ENCODE measurements at regions not wholly inside any gene's neighbourhood (a gene's known extent, or its start where the extent isn't known, plus 50 kb on each side); places are given as distances from the start of the nearest gene placed in this dataset.

DNA sequence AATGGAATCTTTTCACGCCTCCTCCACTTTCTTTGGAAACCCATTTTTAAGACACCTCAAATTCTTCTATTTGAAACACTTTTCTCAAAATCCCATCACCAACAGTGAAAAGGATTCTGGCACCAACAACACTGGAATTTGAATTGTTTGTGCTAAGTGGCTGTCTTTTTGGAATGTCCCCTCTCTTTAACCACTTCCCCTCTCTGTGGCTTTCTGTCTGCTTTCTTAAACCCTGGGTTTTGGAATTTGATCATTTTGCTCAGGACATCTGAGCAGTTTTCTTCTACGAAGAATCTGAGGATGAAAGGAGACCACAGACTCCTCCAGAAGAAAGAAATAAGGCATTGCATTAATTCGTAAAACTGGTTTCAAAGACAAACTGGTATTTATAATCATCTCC, 89.0 kb downstream of the MXRA5 start:
- Histone ChIP-seq H3K27ac (ENCODE audit: low read depth, low read length) (no peak overlapping the region), H2AFZ (ENCODE audit: low read length, unreplicated experiment) (no peak overlapping the region), H3K4me3 (ENCODE audit: low read depth, low read length) (no peak overlapping the region), H3K79me2 (ENCODE audit: control insufficient read depth, insufficient read depth, low read length, unreplicated experiment) (no peaks in the 10 kb centered on the region), H3K27me3 (ENCODE audit: insufficient read depth, low read length) (no peaks in the 10 kb centered on the region), H3K36me3 (ENCODE audit: insufficient read depth, low read length) (no peaks in the 10 kb centered on the region), H3K4me1 (ENCODE audit: control insufficient read depth, insufficient read depth, low read length, unreplicated experiment) (no peaks in the 10 kb centered on the region)

DNA sequence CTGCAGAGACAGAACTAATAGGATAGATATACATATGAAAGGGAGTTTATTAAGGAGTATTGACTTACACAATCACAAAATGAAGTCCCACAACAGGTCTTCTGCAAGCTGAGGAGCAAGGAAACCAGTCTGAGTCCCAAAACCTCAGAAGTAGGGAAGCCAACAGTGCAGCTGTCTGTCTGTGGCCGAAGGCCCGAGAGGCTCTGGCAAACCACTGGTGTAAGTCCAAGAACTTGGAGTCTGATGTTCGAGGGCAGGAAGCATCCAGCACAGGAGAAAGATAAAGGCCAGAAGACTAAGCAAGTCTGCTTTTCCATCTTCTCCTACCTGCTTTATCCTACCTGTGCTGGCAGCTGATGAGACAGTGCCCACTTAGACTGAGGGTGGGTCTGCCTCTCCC, 89.6 kb downstream of the MXRA5 start:
- no peaks in the 10 kb centered on the region for H3K27me3 ChIP-seq (ENCODE audit: insufficient read depth, low read length)
- no peaks in the 10 kb centered on the region for H3K79me2 ChIP-seq (ENCODE audit: control insufficient read depth, insufficient read depth, low read length, unreplicated experiment)
- no peak overlapping the region for H2AFZ ChIP-seq (ENCODE audit: low read length, unreplicated experiment)
- H3K4me1 ChIP-seq (ENCODE audit: control insufficient read depth, insufficient read depth, low read length, unreplicated experiment), result no peaks in the 10 kb centered on the region
- H3K27ac ChIP-seq (ENCODE audit: low read depth, low read length), result no peak overlapping the region
- no peaks in the 10 kb centered on the region for H3K36me3 ChIP-seq (ENCODE audit: insufficient read depth, low read length)
- no peak overlapping the region for H3K4me3 ChIP-seq (ENCODE audit: low read depth, low read length)

DNA sequence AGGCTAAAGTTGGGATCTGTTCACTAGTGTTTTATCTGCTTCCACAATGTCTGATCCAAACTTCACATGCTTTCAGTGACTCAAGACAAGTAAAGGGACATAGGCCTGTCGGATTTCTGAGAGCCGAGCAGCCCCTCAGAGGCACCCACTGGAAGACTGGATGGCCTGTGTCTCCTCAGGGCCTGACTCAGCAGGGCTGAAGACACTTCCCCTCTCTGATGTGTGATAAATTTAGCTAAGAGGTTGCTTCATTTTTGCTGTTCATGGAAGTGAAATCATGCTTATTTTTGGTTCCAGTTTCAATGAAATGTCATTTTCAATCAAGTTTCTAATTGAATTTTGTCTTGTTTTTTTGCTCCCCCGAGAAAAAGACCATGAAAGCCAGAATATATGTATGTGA, 93.7 kb downstream of the MXRA5 start:
- H3K36me3 ChIP-seq (ENCODE audit: insufficient read depth, low read length), result no peaks in the 10 kb centered on the region
- no peaks in the 10 kb centered on the region for H3K79me2 ChIP-seq (ENCODE audit: control insufficient read depth, insufficient read depth, low read length, unreplicated experiment)
- H2AFZ ChIP-seq (ENCODE audit: low read length, unreplicated experiment), result no peak overlapping the region
- H3K4me3 ChIP-seq (ENCODE audit: low read depth, low read length), result no peak overlapping the region
- H3K27me3 ChIP-seq (ENCODE audit: insufficient read depth, low read length), result no peaks in the 10 kb centered on the region
- H3K4me1 ChIP-seq (ENCODE audit: control insufficient read depth, insufficient read depth, low read length, unreplicated experiment), result no peaks in the 10 kb centered on the region
- no peak overlapping the region for H3K27ac ChIP-seq (ENCODE audit: low read depth, low read length)

DNA sequence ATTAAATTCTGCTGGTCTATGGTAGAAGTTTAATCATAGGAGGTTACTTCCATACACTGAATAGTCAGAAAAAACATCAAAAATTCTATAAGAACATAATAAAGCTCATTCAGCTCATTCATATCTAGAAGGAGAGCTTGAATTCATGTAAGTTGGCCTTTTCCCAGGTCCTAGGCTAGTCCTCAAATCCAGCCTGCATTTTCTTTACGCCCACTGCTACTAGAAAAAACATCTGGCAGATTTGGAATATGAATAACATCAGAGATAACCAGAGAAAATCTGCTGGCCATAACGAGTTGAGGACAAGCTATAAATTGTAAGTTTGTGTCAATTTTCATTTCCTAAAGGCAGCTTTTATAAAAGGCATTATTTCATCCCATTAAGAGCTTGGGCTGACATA, 95.5 kb downstream of the MXRA5 start:
- Histone ChIP-seq H3K79me2 (ENCODE audit: control insufficient read depth, insufficient read depth, low read length, unreplicated experiment) (no peaks in the 10 kb centered on the region), H3K36me3 (ENCODE audit: insufficient read depth, low read length) (no peaks in the 10 kb centered on the region), H3K4me1 (ENCODE audit: control insufficient read depth, insufficient read depth, low read length, unreplicated experiment) (no peaks in the 10 kb centered on the region), H3K4me3 (ENCODE audit: low read depth, low read length) (no peak overlapping the region), H3K27me3 (ENCODE audit: insufficient read depth, low read length) (no peaks in the 10 kb centered on the region), H3K27ac (ENCODE audit: low read depth, low read length) (no peak overlapping the region), H2AFZ (ENCODE audit: low read length, unreplicated experiment) (no peak overlapping the region)

DNA sequence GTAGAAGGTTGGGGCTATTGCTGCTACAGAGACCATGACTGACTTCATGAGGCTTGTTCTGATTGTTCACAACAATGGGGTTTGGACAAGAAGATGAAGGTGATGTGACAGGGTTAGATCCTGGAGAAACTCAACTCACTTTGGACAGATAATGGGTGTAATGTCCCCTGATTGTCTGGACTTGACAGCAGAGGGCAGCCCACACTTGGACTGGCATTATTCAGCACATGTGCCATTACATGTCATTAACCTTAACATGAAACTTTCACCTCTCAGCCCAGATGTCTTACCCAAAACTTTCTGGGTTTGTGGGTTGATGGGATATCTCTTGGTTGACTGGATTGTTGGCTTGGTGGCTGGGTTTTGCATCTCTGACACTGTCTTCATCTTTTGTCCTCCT, 101.5 kb downstream of the MXRA5 start:
- Histone ChIP-seq H3K27ac (ENCODE audit: low read depth, low read length) (peak overlapping the region; percentile 47; the same call in 1 of the 2 replicates), H3K27me3 (ENCODE audit: insufficient read depth, low read length) (no peaks in the 10 kb centered on the region; the same call in 1 of the 2 replicates), H3K79me2 (ENCODE audit: control insufficient read depth, insufficient read depth, low read length, unreplicated experiment) (no peaks in the 10 kb centered on the region)

DNA sequence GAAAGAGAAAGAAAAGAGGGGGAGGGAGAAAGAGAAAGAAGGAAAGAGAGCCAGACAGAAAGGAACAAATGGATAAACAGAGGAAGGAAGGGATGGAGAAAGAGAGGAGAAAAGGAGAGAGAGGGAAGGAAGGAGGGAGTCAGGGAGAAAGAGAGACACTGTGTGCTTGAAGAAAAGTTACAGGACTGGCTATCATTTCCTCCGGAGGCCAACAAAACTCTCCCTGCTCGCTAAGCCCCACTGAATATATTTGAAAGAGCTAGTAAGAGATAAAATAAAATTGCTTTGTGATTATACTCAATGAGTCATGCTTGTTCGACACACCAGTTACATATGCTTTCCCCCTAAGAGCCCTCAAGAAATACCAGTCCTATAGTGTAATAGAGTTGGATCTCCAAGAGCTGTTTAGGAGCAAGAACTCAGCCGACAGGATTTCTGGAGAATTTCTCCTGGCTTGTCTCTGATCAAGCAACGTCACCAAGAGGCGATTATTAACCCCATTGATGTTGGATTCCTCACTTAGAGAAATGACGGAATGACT, 102.2 kb downstream of the MXRA5 start:
- H3K27ac ChIP-seq (ENCODE audit: low read depth, low read length), result peak overlapping the region; percentile 47
- H2AFZ ChIP-seq (ENCODE audit: low read length, unreplicated experiment), result no peak overlapping the region
- H3K36me3 ChIP-seq (ENCODE audit: insufficient read depth, low read length), result no peaks in the 10 kb centered on the region
- H3K4me3 ChIP-seq (ENCODE audit: low read depth, low read length), result peak overlapping the region; percentile 72
- H3K79me2 ChIP-seq (ENCODE audit: control insufficient read depth, insufficient read depth, low read length, unreplicated experiment), result no peaks in the 10 kb centered on the region
- H3K4me1 ChIP-seq (ENCODE audit: control insufficient read depth, insufficient read depth, low read length, unreplicated experiment), result peaks cover 5% of the 10 kb centered on the region
- no peaks in the 10 kb centered on the region; the same call in 1 of the 2 replicates for H3K27me3 ChIP-seq (ENCODE audit: insufficient read depth, low read length)

More for the DNA sequence above, 101.5 kb downstream of the MXRA5 start:
- Histone ChIP-seq H3K36me3 (ENCODE audit: insufficient read depth, low read length) (no peaks in the 10 kb centered on the region), H3K4me1 (ENCODE audit: control insufficient read depth, insufficient read depth, low read length, unreplicated experiment) (peaks cover 5% of the 10 kb centered on the region), H2AFZ (ENCODE audit: low read length, unreplicated experiment) (no peak overlapping the region), H3K4me3 (ENCODE audit: low read depth, low read length) (peak overlapping the region; percentile 72; the same call in 1 of the 2 replicates)

DNA sequence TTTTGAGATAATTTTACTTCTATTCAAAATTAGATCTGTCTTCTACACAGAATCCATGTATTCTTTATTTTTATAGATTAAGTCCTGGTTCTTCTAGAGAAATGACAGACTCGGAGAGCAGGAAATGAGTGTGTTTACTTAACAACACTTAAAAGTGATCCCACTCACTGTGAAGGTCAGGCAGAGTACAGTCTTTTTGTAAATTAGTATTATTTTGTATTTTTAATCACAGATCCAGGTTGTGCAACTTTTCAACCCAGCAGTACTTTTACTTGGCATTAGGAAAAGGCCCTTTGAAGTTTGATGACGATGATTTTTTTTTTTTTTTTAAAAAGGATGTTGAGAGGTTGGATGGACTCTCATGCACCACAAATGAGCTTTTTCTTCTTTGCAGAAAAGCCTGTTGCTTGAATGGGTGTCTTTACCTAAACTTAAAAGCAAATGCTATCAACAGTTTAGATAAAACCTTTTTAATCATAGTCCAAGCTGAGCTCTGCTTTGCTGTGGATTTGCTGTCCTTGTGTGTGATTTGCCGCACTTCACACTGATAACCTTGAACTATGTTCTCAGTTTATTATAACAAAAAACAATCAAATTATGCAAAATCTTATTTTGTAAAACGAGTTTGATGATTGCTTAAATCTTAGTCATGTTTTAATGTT, 114.1 kb downstream of the MXRA5 start:
- Histone ChIP-seq H3K27me3 (ENCODE audit: insufficient read depth, low read length) (no peaks in the 10 kb centered on the region), H3K4me3 (ENCODE audit: low read depth, low read length) (no peak overlapping the region), H3K36me3 (ENCODE audit: insufficient read depth, low read length) (no peaks in the 10 kb centered on the region), H2AFZ (ENCODE audit: low read length, unreplicated experiment) (no peak overlapping the region), H3K79me2 (ENCODE audit: control insufficient read depth, insufficient read depth, low read length, unreplicated experiment) (no peaks in the 10 kb centered on the region), H3K4me1 (ENCODE audit: control insufficient read depth, insufficient read depth, low read length, unreplicated experiment) (no peaks in the 10 kb centered on the region), H3K27ac (ENCODE audit: low read depth, low read length) (no peak overlapping the region)

DNA sequence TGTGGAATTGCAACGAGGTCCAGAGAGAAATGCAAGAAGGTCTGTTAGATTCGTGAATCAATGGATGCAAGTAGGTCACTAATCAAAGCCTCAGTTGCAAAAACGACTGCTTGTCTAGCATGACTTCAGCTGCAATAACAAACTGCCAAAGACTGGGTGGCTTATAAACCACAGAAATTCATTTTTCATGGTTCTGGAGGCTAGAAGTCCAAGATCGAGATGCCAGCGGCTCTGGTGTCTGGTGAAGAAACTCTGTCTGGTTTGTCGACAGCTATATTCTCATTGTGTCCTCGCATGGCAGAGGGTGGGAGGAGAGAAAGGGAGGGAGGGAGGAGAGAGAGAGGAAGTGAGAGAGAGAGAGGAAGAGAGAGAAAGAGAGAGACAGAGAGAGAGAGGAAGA, 114.7 kb downstream of the MXRA5 start:
- no peak overlapping the region for H3K27ac ChIP-seq (ENCODE audit: low read depth, low read length)
- no peak overlapping the region for H2AFZ ChIP-seq (ENCODE audit: low read length, unreplicated experiment)
- H3K4me1 ChIP-seq (ENCODE audit: control insufficient read depth, insufficient read depth, low read length, unreplicated experiment), result no peaks in the 10 kb centered on the region
- no peak overlapping the region for H3K4me3 ChIP-seq (ENCODE audit: low read depth, low read length)
- H3K36me3 ChIP-seq (ENCODE audit: insufficient read depth, low read length), result no peaks in the 10 kb centered on the region
- no peaks in the 10 kb centered on the region for H3K79me2 ChIP-seq (ENCODE audit: control insufficient read depth, insufficient read depth, low read length, unreplicated experiment)
- no peaks in the 10 kb centered on the region for H3K27me3 ChIP-seq (ENCODE audit: insufficient read depth, low read length)

DNA sequence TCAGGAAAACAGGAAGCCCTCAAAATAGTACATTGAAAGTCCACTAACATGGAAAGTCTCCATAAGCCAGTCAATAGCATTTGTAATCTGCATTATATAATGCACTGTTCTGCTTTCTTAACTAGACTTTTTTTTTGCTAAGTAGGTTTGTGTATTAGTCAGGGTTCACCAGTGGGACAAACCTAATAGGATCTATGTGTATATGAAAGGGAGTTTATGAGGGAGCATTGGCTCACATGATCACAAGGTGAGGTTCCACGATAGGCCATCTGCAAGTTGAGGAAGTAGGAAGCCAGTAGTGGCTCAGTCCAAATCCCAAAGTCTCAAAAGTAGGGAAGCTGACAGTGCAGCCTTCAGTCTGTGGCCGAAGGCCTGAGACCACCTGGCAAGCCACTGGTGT, 116.0 kb downstream of the MXRA5 start:
- H3K27ac ChIP-seq (ENCODE audit: low read depth, low read length), result no peak overlapping the region
- H2AFZ ChIP-seq (ENCODE audit: low read length, unreplicated experiment), result no peak overlapping the region
- no peaks in the 10 kb centered on the region for H3K4me1 ChIP-seq (ENCODE audit: control insufficient read depth, insufficient read depth, low read length, unreplicated experiment)
- no peaks in the 10 kb centered on the region for H3K27me3 ChIP-seq (ENCODE audit: insufficient read depth, low read length)
- no peak overlapping the region for H3K4me3 ChIP-seq (ENCODE audit: low read depth, low read length)
- no peaks in the 10 kb centered on the region for H3K79me2 ChIP-seq (ENCODE audit: control insufficient read depth, insufficient read depth, low read length, unreplicated experiment)
- H3K36me3 ChIP-seq (ENCODE audit: insufficient read depth, low read length), result no peaks in the 10 kb centered on the region

DNA sequence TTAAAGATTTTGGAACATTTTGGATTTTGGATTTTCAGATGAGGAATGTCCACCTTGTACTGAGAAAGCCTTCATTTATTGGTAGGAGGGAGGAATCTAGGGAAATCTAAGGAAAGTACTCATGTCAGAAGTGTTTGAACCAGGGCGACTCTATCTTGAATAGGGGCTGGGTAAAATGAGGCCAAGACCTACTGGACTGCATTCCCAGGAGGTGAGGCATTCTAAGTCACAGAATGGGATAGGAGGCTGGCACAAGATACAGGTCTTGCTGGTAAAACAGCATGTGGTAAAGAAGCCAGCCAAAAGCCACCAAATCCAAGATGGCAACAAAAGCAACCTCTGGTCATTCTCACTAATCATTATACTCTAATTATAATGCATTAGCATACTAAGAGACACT, 118.9 kb downstream of the MXRA5 start:
- Histone ChIP-seq H3K36me3 (ENCODE audit: insufficient read depth, low read length) (no peaks in the 10 kb centered on the region), H2AFZ (ENCODE audit: low read length, unreplicated experiment) (no peak overlapping the region), H3K4me3 (ENCODE audit: low read depth, low read length) (no peak overlapping the region), H3K27me3 (ENCODE audit: insufficient read depth, low read length) (no peaks in the 10 kb centered on the region), H3K27ac (ENCODE audit: low read depth, low read length) (no peak overlapping the region), H3K4me1 (ENCODE audit: control insufficient read depth, insufficient read depth, low read length, unreplicated experiment) (no peaks in the 10 kb centered on the region), H3K79me2 (ENCODE audit: control insufficient read depth, insufficient read depth, low read length, unreplicated experiment) (no peaks in the 10 kb centered on the region)

DNA sequence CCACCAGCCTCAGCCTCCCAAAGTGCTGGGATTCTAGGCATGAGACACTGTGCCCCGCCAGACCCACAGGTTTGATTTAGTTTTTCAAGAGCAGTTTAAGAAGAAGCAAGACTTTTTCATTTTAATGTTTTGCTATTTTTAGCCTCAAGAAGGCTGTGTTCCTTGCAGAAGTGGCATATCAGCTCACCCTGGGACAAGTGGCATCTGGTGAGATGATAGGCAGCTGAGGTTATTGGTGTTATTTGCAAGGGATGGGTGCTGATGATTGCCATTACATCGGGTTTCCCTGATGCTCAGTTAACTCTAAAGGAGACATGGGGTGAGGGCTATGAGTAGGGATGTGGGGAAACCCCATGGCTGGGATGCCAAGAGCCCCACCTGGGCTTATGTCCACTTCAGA, 120.4 kb downstream of the MXRA5 start:
- no peaks in the 10 kb centered on the region for H3K36me3 ChIP-seq (ENCODE audit: insufficient read depth, low read length)
- H3K27ac ChIP-seq (ENCODE audit: low read depth, low read length), result no peak overlapping the region
- no peaks in the 10 kb centered on the region for H3K4me1 ChIP-seq (ENCODE audit: control insufficient read depth, insufficient read depth, low read length, unreplicated experiment)
- no peak overlapping the region for H3K4me3 ChIP-seq (ENCODE audit: low read depth, low read length)
- no peaks in the 10 kb centered on the region for H3K79me2 ChIP-seq (ENCODE audit: control insufficient read depth, insufficient read depth, low read length, unreplicated experiment)
- no peak overlapping the region for H2AFZ ChIP-seq (ENCODE audit: low read length, unreplicated experiment)
- H3K27me3 ChIP-seq (ENCODE audit: insufficient read depth, low read length), result no peaks in the 10 kb centered on the region
